Left lung (tissue), 4 donors: ENCODE measurements at regions not wholly inside any gene's neighbourhood (a gene's known extent, or its start where the extent isn't known, plus 50 kb on each side); places are given as distances from the start of the nearest gene placed in this dataset.

Source experiments
- ATAC-seq: fragments of 200-7000 bp; cut with Tn5 transposase; one replicate; pipeline ENCODE4 v1.9.1; 2020; ENCODE audit warnings: moderate library complexity
- DNase-seq, 4 donors: peaks; one replicate each; pipeline ENCODE4 v3.0.0-alpha.2; 2013 to 2020
- H3K27ac ChIP-seq, 2 donors: fragments of 200-600 bp; sonication (generic) in 1 of 2; one replicate each; pipeline versions ENCODE4 v1.5.0 to v1.8.0; 2020 to 2021
- H3K27me3 ChIP-seq, 2 donors: fragments of 200-600 bp; sonication (generic) in 1 of 2; one replicate each; pipeline versions ENCODE4 v1.5.0 to v1.8.0; 2020 to 2021
- H3K36me3 ChIP-seq, 2 donors: fragments of 200-600 bp; sonication (generic) in 1 of 2; one replicate each; pipeline versions ENCODE4 v1.5.0 to v1.8.0; 2020 to 2021
- H3K4me1 ChIP-seq, 2 donors: fragments of 200-600 bp; one replicate each; pipeline ENCODE4 v1.8.0; 2021
- H3K4me3 ChIP-seq, 2 donors: fragments of 200-600 bp; sonication (generic) in 1 of 2; one replicate each; pipeline versions ENCODE4 v1.5.0 to v1.8.0; 2020 to 2021; ENCODE audit warnings: mild to moderate bottlenecking in 1 of 2
- H3K9me3 ChIP-seq, 2 donors: fragments of 200-600 bp; sonication (generic) in 1 of 2; one replicate each; pipeline versions ENCODE4 v1.5.0 to v1.8.0; 2020 to 2021
- intact Hi-C, 2 donors: fragments of 100-400 bp; cut with DNase I; formaldehyde crosslinking; loops; one replicate each; pipeline versions ENCODE4 v1.11.2 to v1.14.2; 2022
- TF ChIP-seq, protein P1 (sequence below), 2 donors: fragments of 200-600 bp; sonication (generic) in 1 of 2; IDR thresholded peaks; one replicate each; pipeline versions ENCODE4 v1.5.0 to v1.8.0; 2021; ENCODE audit warnings: antibody characterized with exemption in 2 of 2
- donor health status: DM: no; HTN: yes; CAD: no.
- donor health status: DM: no; HTN: no; CAD: no.

- peak in 1 of 4 donors; percentile 49 for DNase-seq
- intact Hi-C loops: no loop called here
- peak overlapping the region in 1 of 2 donors; percentile 94 for H3K27ac ChIP-seq
- no peak for ATAC-seq
- H3K4me1 ChIP-seq: peaks cover 35 to 88% of the 10 kb centered on the region in 2 donors
- H3K9me3 ChIP-seq: no peaks in the 10 kb centered on the region
- TF ChIP-seq, protein P1, sequence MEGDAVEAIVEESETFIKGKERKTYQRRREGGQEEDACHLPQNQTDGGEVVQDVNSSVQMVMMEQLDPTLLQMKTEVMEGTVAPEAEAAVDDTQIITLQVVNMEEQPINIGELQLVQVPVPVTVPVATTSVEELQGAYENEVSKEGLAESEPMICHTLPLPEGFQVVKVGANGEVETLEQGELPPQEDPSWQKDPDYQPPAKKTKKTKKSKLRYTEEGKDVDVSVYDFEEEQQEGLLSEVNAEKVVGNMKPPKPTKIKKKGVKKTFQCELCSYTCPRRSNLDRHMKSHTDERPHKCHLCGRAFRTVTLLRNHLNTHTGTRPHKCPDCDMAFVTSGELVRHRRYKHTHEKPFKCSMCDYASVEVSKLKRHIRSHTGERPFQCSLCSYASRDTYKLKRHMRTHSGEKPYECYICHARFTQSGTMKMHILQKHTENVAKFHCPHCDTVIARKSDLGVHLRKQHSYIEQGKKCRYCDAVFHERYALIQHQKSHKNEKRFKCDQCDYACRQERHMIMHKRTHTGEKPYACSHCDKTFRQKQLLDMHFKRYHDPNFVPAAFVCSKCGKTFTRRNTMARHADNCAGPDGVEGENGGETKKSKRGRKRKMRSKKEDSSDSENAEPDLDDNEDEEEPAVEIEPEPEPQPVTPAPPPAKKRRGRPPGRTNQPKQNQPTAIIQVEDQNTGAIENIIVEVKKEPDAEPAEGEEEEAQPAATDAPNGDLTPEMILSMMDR (IDR thresholded peaks at IDR 0.05): no peak
- H3K27me3 ChIP-seq: no peaks in the 10 kb centered on the region
- no peak overlapping the region for H3K4me3 ChIP-seq
- no peaks in the 10 kb centered on the region for H3K36me3 ChIP-seq
These were observed 325.9 kb downstream of the SEC14L1 start for GRCh38 chr17:77466596-77467223.

GRCh38 chr17:77467521-77467920 lies 326.8 kb downstream of the SEC14L1 start:
- no peaks in the 10 kb centered on the region for H3K27me3 ChIP-seq
- peaks cover 43 to 88% of the 10 kb centered on the region in 2 donors for H3K4me1 ChIP-seq
- H3K4me3 ChIP-seq: no peak overlapping the region
- TF ChIP-seq, protein P1 (IDR thresholded peaks at IDR 0.05): no peak
- no peaks in the 10 kb centered on the region for H3K9me3 ChIP-seq
- no peak for ATAC-seq
- DNase-seq: peak in 1 of 4 donors; percentile 75
- H3K36me3 ChIP-seq: no peaks in the 10 kb centered on the region
- no peak overlapping the region for H3K27ac ChIP-seq
- intact Hi-C loops: no loop called here

- peaks cover 52 to 89% of the 10 kb centered on the region in 2 donors for H3K4me1 ChIP-seq
- no peaks in the 10 kb centered on the region for H3K36me3 ChIP-seq
- H3K9me3 ChIP-seq: no peaks in the 10 kb centered on the region
- intact Hi-C loops: no loop called here
- H3K4me3 ChIP-seq: no peak overlapping the region
- TF ChIP-seq, protein P1 (IDR thresholded peaks at IDR 0.05): no peak
- DNase-seq (peak in 1 of 4 donors; percentile 42), ATAC-seq (no peak)
- no peak overlapping the region for H3K27ac ChIP-seq
- H3K27me3 ChIP-seq: no peaks in the 10 kb centered on the region
These were observed 328.1 kb downstream of the SEC14L1 start for GRCh38 chr17:77468897-77469296.

- Histone ChIP-seq H3K36me3 (no peaks in the 10 kb centered on the region), H3K27me3 (no peaks in the 10 kb centered on the region), H3K4me3 (no peak overlapping the region), H3K9me3 (no peaks in the 10 kb centered on the region), H3K27ac (no peak overlapping the region), H3K4me1 (peaks cover 55 to 89% of the 10 kb centered on the region in 2 donors)
- no peak for DNase-seq
- no peak for ATAC-seq
- TF ChIP-seq, protein P1 (IDR thresholded peaks at IDR 0.05): no peak
- intact Hi-C loops: no loop called here
These were observed 329.6 kb downstream of the SEC14L1 start for GRCh38 chr17:77470330-77470786.

GRCh38 chr17:77470800-77471733 lies 330.3 kb downstream of the SEC14L1 start:
- TF ChIP-seq, protein P1 (IDR thresholded peaks at IDR 0.05): no peak
- intact Hi-C loops: no loop called here
- peak in 1 of 4 donors; percentile 70 for DNase-seq
- Histone ChIP-seq H3K36me3 (no peaks in the 10 kb centered on the region), H3K9me3 (no peaks in the 10 kb centered on the region), H3K27ac (peak overlapping the region; percentile 30 to 55), H3K4me1 (peaks cover 54 to 90% of the 10 kb centered on the region in 2 donors), H3K4me3 (no peak overlapping the region), H3K27me3 (no peaks in the 10 kb centered on the region)
- peak; percentile 7 for ATAC-seq
